Left lung (tissue), 4 donors: ENCODE measurements at regions not wholly inside any gene's neighbourhood (a gene's known extent, or its start where the extent isn't known, plus 50 kb on each side); places are given as distances from the start of the nearest gene placed in this dataset.

Experiments used
- ATAC-seq: fragments of 200-7000 bp; cut with Tn5 transposase; one replicate; pipeline ENCODE4 v1.9.1; 2020; ENCODE audit warnings: moderate library complexity
- DNase-seq, 4 donors: peaks; one replicate each; pipeline ENCODE4 v3.0.0-alpha.2; 2013 to 2020
- H3K27ac ChIP-seq, 2 donors: fragments of 200-600 bp; sonication (generic) in 1 of 2; one replicate each; pipeline versions ENCODE4 v1.5.0 to v1.8.0; 2020 to 2021
- H3K27me3 ChIP-seq, 2 donors: fragments of 200-600 bp; sonication (generic) in 1 of 2; one replicate each; pipeline versions ENCODE4 v1.5.0 to v1.8.0; 2020 to 2021
- H3K36me3 ChIP-seq, 2 donors: fragments of 200-600 bp; sonication (generic) in 1 of 2; one replicate each; pipeline versions ENCODE4 v1.5.0 to v1.8.0; 2020 to 2021
- H3K4me1 ChIP-seq, 2 donors: fragments of 200-600 bp; one replicate each; pipeline ENCODE4 v1.8.0; 2021
- H3K4me3 ChIP-seq, 2 donors: fragments of 200-600 bp; sonication (generic) in 1 of 2; one replicate each; pipeline versions ENCODE4 v1.5.0 to v1.8.0; 2020 to 2021; ENCODE audit warnings: mild to moderate bottlenecking in 1 of 2
- H3K9me3 ChIP-seq, 2 donors: fragments of 200-600 bp; sonication (generic) in 1 of 2; one replicate each; pipeline versions ENCODE4 v1.5.0 to v1.8.0; 2020 to 2021
- intact Hi-C, 2 donors: fragments of 100-400 bp; cut with DNase I; formaldehyde crosslinking; loops; one replicate each; pipeline versions ENCODE4 v1.11.2 to v1.14.2; 2022
- TF ChIP-seq, protein P1 (sequence below), 2 donors: fragments of 200-600 bp; sonication (generic) in 1 of 2; IDR thresholded peaks; one replicate each; pipeline versions ENCODE4 v1.5.0 to v1.8.0; 2021; ENCODE audit warnings: antibody characterized with exemption in 2 of 2
- donor health status: DM: no; HTN: yes; CAD: no.
- donor health status: DM: no; HTN: no; CAD: no.

DNA sequence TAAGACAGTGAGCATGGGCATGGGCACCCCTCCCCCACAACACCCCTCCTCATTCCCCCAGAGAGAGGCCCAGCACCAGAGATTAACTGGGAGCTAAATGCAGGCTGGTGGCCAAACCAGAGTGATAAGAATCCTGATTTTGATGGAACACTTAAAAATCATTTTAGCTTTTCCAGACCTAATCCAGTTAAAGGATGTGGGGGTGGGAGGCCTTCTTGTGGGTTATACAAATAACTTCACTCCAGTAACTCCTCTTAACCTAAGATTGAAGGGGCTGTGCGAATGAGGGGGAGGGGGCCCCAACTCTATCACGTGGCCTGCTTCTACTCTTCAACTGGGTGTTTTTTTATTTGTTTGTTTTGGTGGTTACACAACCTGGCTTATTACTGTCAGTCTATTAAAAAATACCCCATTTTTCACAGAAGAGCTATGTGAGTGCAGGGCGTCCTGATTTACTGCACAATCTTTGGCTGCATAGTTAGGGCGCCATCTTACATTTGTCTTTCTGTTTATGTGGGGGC lies 398.1 kb upstream of the LYPLAL1 start:
- Histone ChIP-seq H3K9me3 (no peaks in the 10 kb centered on the region), H3K27me3 (no peaks in the 10 kb centered on the region), H3K4me3 (no peak overlapping the region), H3K4me1 (no peaks in the 10 kb centered on the region), H3K36me3 (no peaks in the 10 kb centered on the region), H3K27ac (no peak overlapping the region)
- ATAC-seq, result peak; percentile 22
- intact Hi-C loops, result no loop called here
- TF ChIP-seq, protein P1, sequence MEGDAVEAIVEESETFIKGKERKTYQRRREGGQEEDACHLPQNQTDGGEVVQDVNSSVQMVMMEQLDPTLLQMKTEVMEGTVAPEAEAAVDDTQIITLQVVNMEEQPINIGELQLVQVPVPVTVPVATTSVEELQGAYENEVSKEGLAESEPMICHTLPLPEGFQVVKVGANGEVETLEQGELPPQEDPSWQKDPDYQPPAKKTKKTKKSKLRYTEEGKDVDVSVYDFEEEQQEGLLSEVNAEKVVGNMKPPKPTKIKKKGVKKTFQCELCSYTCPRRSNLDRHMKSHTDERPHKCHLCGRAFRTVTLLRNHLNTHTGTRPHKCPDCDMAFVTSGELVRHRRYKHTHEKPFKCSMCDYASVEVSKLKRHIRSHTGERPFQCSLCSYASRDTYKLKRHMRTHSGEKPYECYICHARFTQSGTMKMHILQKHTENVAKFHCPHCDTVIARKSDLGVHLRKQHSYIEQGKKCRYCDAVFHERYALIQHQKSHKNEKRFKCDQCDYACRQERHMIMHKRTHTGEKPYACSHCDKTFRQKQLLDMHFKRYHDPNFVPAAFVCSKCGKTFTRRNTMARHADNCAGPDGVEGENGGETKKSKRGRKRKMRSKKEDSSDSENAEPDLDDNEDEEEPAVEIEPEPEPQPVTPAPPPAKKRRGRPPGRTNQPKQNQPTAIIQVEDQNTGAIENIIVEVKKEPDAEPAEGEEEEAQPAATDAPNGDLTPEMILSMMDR (IDR thresholded peaks at IDR 0.05), result no peak
- peak in 2 of 4 donors; percentile 93 to 96 for DNase-seq

GRCh38 chr1:218778257-218779126 lies 395.2 kb upstream of the LYPLAL1 start:
- ATAC-seq, result no peak
- H3K36me3 ChIP-seq, result no peaks in the 10 kb centered on the region
- intact Hi-C loops, result no loop called here
- DNase-seq, result no peak
- no peaks in the 10 kb centered on the region for H3K27me3 ChIP-seq
- no peaks in the 10 kb centered on the region for H3K9me3 ChIP-seq
- no peak overlapping the region for H3K4me3 ChIP-seq
- H3K4me1 ChIP-seq, result no peaks in the 10 kb centered on the region
- no peak overlapping the region for H3K27ac ChIP-seq
- TF ChIP-seq, protein P1 (IDR thresholded peaks at IDR 0.05), result no peak

- H3K27ac ChIP-seq, result no peak overlapping the region
- ATAC-seq, result no peak
- DNase-seq, result no peak
- no peaks in the 10 kb centered on the region for H3K9me3 ChIP-seq
- H3K4me3 ChIP-seq, result no peak overlapping the region
- no peaks in the 10 kb centered on the region for H3K4me1 ChIP-seq
- intact Hi-C loops, result no loop called here
- no peaks in the 10 kb centered on the region for H3K36me3 ChIP-seq
- TF ChIP-seq, protein P1 (IDR thresholded peaks at IDR 0.05), result no peak
- no peaks in the 10 kb centered on the region for H3K27me3 ChIP-seq
Measured at GRCh38 chr1:218779341-218780100, 394.2 kb upstream of the LYPLAL1 start.

DNA sequence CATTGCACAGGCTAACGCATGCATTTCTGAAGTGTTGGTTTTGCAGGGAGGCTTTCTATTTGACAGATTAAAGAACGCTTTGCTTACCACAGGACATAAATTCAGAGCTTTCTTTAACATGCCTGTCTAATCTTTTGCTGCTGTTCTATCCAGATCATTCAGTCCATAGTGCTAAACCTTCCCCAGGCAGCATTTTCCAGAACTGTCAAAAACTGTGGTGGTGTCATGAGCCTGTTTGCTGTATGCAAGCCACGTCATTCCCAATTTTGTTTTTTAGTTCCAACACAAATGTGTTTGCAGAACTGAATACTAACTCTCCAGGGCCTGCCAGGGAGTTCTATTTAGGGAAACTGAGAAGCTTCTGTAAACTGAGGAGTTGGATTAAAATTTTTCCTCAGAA lies 390.5 kb upstream of the LYPLAL1 start:
- intact Hi-C loops, result no loop called here
- DNase-seq, result no peak
- TF ChIP-seq, protein P1 (IDR thresholded peaks at IDR 0.05), result no peak
- H3K9me3 ChIP-seq, result no peaks in the 10 kb centered on the region
- no peaks in the 10 kb centered on the region for H3K4me1 ChIP-seq
- H3K4me3 ChIP-seq, result no peak overlapping the region
- H3K27me3 ChIP-seq, result no peaks in the 10 kb centered on the region
- no peak for ATAC-seq
- H3K27ac ChIP-seq, result no peak overlapping the region
- H3K36me3 ChIP-seq, result no peaks in the 10 kb centered on the region

DNA sequence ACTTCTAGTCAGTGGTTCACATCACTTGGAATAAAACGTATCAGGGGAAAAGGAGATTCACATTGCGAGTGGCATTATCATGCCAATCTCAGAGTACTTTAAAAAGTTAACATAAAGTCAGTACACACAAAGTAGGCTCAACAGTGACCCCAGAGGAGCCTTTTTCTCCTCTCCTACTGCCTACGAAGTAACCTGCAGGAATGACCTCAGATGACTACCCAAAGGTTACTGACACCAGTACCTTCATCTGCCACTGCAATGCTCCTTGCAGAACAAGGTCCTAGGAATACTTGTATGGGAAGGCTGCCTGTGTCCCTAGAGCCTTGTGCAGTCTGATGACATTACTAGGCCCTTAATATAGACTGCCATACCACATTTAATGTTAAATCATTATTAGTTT lies 389.8 kb upstream of the LYPLAL1 start:
- intact Hi-C loops, result no loop called here
- no peak overlapping the region for H3K27ac ChIP-seq
- H3K4me1 ChIP-seq, result no peaks in the 10 kb centered on the region
- TF ChIP-seq, protein P1 (IDR thresholded peaks at IDR 0.05), result no peak
- no peaks in the 10 kb centered on the region for H3K9me3 ChIP-seq
- no peaks in the 10 kb centered on the region for H3K36me3 ChIP-seq
- ATAC-seq (no peak), DNase-seq (no peak)
- H3K4me3 ChIP-seq, result no peak overlapping the region
- H3K27me3 ChIP-seq, result no peaks in the 10 kb centered on the region
